B cell (primary cell): ENCODE measurements at regions not wholly inside any gene's neighbourhood (a gene's known extent, or its start where the extent isn't known, plus 50 kb on each side); places are given as distances from the start of the nearest gene placed in this dataset.

Experiments used
- ATAC-seq: fragments of 200-7000 bp; cut with Tn5 transposase; one replicate; pipeline ENCODE4 v1.10.0; 2021; ENCODE audit warnings: low read depth, mild to moderate bottlenecking, moderate number of reproducible peaks, moderate library complexity
- CTCF ChIA-PET: fragments of 350-600 bp; sonication (Branson Sonifier 250); formaldehyde crosslinking; loops from one replicate; lab custom pipeline; 2021; ENCODE audit warnings: antibody characterized with exemption, inconsistent platforms; lab: Charles Lee
- POLR2A ChIA-PET: fragments of 350-600 bp; sonication (Branson Sonifier 250); formaldehyde crosslinking; loops from one replicate; lab custom pipeline; 2021; ENCODE audit warnings: antibody characterized with exemption; lab: Charles Lee
- DNase-seq: peaks from one replicate; pipeline ENCODE4 v3.0.0; 2013
- H2AFZ ChIP-seq: 2 replicates; pipeline ENCODE4 v1.6.1; 2012; ENCODE audit warnings: mild to moderate bottlenecking, low read depth, low read length; ENCODE audit not compliant: insufficient read depth, poor library complexity, severe bottlenecking
- H3K27ac ChIP-seq, 2 donors: 1 replicate in 1 of 2; 2 replicates in 1 of 2; pipeline ENCODE4 v1.5.1; 2012 to 2013; ENCODE audit warnings: low read length in 2 of 2, mild to moderate bottlenecking in 2 of 2, moderate library complexity in 1 of 2
- H3K27me3 ChIP-seq, 4 experiments: fragments of 200-600 bp in 1 of 4; sonication (generic) in 1 of 4; replicated peaks in 1 of 4; 1 replicate in 2 of 4; 2 replicates in 2 of 4; pipeline versions ENCODE4 v1.6.1 to v1.7.0; 2013 to 2016; ENCODE audit warnings: low read length in 3 of 4, mild to moderate bottlenecking in 2 of 4, mixed read lengths in 1 of 4, moderate library complexity in 1 of 4; ENCODE audit not compliant: insufficient read depth in 4 of 4, control insufficient read depth in 3 of 4; ENCODE audit errors: control extremely low read depth in 1 of 4
- H3K36me3 ChIP-seq, 2 experiments: replicated peaks in 1 of 2; 1 replicate in 1 of 2; 2 replicates in 1 of 2; pipeline versions ENCODE4 v1.6.1 to v1.7.1; 2013; ENCODE audit warnings: low read length in 1 of 2; ENCODE audit not compliant: insufficient read depth in 2 of 2, control insufficient read depth in 1 of 2; ENCODE audit errors: control extremely low read depth in 1 of 2, extremely low read depth in 1 of 2
- H3K4me1 ChIP-seq, 2 donors: fragments of 200-600 bp in 1 of 2; sonication (generic) in 1 of 2; 1 replicate in 1 of 2; 2 replicates in 1 of 2; pipeline versions ENCODE4 v1.5.1 to v1.6.1; 2013 to 2017; ENCODE audit warnings: low read length in 2 of 2; ENCODE audit not compliant: control insufficient read depth in 2 of 2, insufficient read depth in 2 of 2
- H3K4me2 ChIP-seq: replicated peaks from 2 replicates; pipeline ENCODE3; 2012; ENCODE audit warnings: mild to moderate bottlenecking, low read depth, low read length; ENCODE audit not compliant: poor library complexity, severe bottlenecking
- H3K4me3 ChIP-seq, 5 experiments: fragments of 200-600 bp in 1 of 5; sonication (generic) in 1 of 5; 1 replicate in 3 of 5; 2 replicates in 2 of 5; pipeline versions ENCODE4 v1.5.1 to v1.7.0; 2011 to 2016; ENCODE audit warnings: low read length in 4 of 5, mild to moderate bottlenecking in 4 of 5, low read depth in 2 of 5, control low read depth in 1 of 5, moderate library complexity in 1 of 5; ENCODE audit not compliant: insufficient read depth in 1 of 5; ENCODE audit errors: control extremely low read depth in 1 of 5, extremely low read depth in 1 of 5
- H3K79me2 ChIP-seq: fragments of 200-600 bp; sonication (generic); one replicate; pipeline ENCODE4 v1.6.0; 2016; ENCODE audit warnings: low read length; ENCODE audit not compliant: control insufficient read depth, insufficient read depth
- H3K9ac ChIP-seq: fragments of 200-600 bp; sonication (generic); 2 replicates; pipeline ENCODE4 v1.6.1; 2017; ENCODE audit warnings: mild to moderate bottlenecking, low read length, moderate library complexity
- H3K9me3 ChIP-seq, 3 donors: one replicate each; pipeline versions ENCODE4 v1.6.1 to v1.7.1; 2013; ENCODE audit warnings: low read length in 2 of 3; ENCODE audit not compliant: control insufficient read depth in 2 of 3, insufficient read depth in 1 of 3; ENCODE audit errors: control extremely low read depth in 1 of 3
- H4K20me1 ChIP-seq: 2 replicates; pipeline ENCODE4 v1.6.0; 2012; ENCODE audit warnings: mild to moderate bottlenecking, low read length; ENCODE audit not compliant: insufficient read depth, control insufficient read depth, poor library complexity, severe bottlenecking
- H3K27ac Mint-ChIP-seq: one replicate; pipeline ENCODE4 v1.8.0; 2021; ENCODE audit warnings: mixed read lengths
- H3K27me3 Mint-ChIP-seq: one replicate; pipeline ENCODE4 v1.8.0; 2021; ENCODE audit warnings: mixed read lengths
- H3K4me1 Mint-ChIP-seq: one replicate; pipeline ENCODE4 v1.8.0; 2021; ENCODE audit warnings: mixed read lengths
- H3K4me3 Mint-ChIP-seq: one replicate; pipeline ENCODE4 v1.8.0; 2021; ENCODE audit warnings: mixed read lengths
- H3K9me3 Mint-ChIP-seq: one replicate; pipeline ENCODE4 v1.8.0; 2022; ENCODE audit warnings: mixed read lengths; ENCODE audit not compliant: insufficient read depth
- CTCF ChIP-seq: fragments of 200-600 bp; IDR thresholded peaks from one replicate; pipeline ENCODE4 v1.8.0; 2022; ENCODE audit warnings: antibody characterized with exemption, mild to moderate bottlenecking
- EZH2 ChIP-seq: IDR thresholded peaks from 2 replicates; pipeline ENCODE4 v1.6.1; 2012; ENCODE audit warnings: borderline replicate concordance, low read depth, mild to moderate bottlenecking, moderate library complexity, low read length; ENCODE audit not compliant: insufficient read depth, poor library complexity, severe bottlenecking
- WGBS: methylation state at CpG from one replicate; pipeline ENCODE4 v1.1.5; 2013; ENCODE audit warnings: missing lambda C conversion rate; ENCODE audit not compliant: insufficient coverage; 5-methylcytosine and 5-hydroxymethylcytosine counted together
- intact Hi-C: fragments of 100-400 bp; cut with micrococcal nuclease; formaldehyde crosslinking; loops from one replicate; pipeline ENCODE4 v1.10.0; 2022

GRCh38 chr5:174446988-174447387, 277.4 kb upstream of the MSX2 start:
- Histone ChIP-seq H4K20me1 (no peaks in the 10 kb centered on the region), H3K9ac (no peak overlapping the region), H3K36me3 (no peaks in the 10 kb centered on the region), H2AFZ (no peak overlapping the region), H3K27me3 (no peaks in the 10 kb centered on the region), H3K4me1 (no peaks in the 10 kb centered on the region), H3K9me3 (peaks cover 0 to 6% (median 0%) of the 10 kb centered on the region in 3 donors), H3K4me2 (no peak overlapping the region), H3K4me3 (no peak overlapping the region), H3K79me2 (no peaks in the 10 kb centered on the region), H3K27ac (no peak overlapping the region)
- POLR2A ChIA-PET: no interaction called here
- Mint-ChIP-seq H3K4me3 (no peak overlapping the region), H3K4me1 (no peaks in the 10 kb centered on the region), H3K27ac (no peak overlapping the region), H3K9me3 (peaks cover 10% of the 10 kb centered on the region), H3K27me3 (no peaks in the 10 kb centered on the region)
- WGBS: 98% methylated on average over 5 of the region's 10 CpGs
- ATAC-seq: no peak
- TF ChIP-seq EZH2 (no peak), CTCF (no peak)
- intact Hi-C loops: no loop called here
- DNase-seq: no peak
- CTCF ChIA-PET: no interaction called here

- Histone ChIP-seq H3K36me3 (no peaks in the 10 kb centered on the region), H3K4me3 (no peak overlapping the region), H3K27ac (no peak overlapping the region), H3K4me2 (no peak overlapping the region), H3K9me3 (peaks cover 0 to 6% (median 0%) of the 10 kb centered on the region in 3 donors), H3K9ac (no peak overlapping the region), H2AFZ (no peak overlapping the region), H3K4me1 (no peaks in the 10 kb centered on the region), H3K27me3 (no peaks in the 10 kb centered on the region), H3K79me2 (no peaks in the 10 kb centered on the region), H4K20me1 (no peaks in the 10 kb centered on the region)
- no peaks in the 10 kb centered on the region for H3K27me3 Mint-ChIP-seq
- H3K9me3 Mint-ChIP-seq: peaks cover 4% of the 10 kb centered on the region
- ChIA-PET CTCF (no interaction called here), POLR2A (no interaction called here)
- H3K27ac Mint-ChIP-seq: no peak overlapping the region
- H3K4me1 Mint-ChIP-seq: no peaks in the 10 kb centered on the region
- H3K4me3 Mint-ChIP-seq: no peak overlapping the region
- TF ChIP-seq CTCF (no peak), EZH2 (no peak)
- 82% methylated on average over 4 of the region's 4 CpGs for WGBS
- DNase-seq (no peak), ATAC-seq (no peak)
- intact Hi-C loops: no loop called here
These were observed 276.3 kb upstream of the MSX2 start for GRCh38 chr5:174448041-174448440.
